ENCODE measurements at regions not wholly inside any gene's neighbourhood (a gene's known extent, or its start where the extent isn't known, plus 50 kb on each side); places are given as distances from the start of the nearest gene placed in this dataset.

DNA sequence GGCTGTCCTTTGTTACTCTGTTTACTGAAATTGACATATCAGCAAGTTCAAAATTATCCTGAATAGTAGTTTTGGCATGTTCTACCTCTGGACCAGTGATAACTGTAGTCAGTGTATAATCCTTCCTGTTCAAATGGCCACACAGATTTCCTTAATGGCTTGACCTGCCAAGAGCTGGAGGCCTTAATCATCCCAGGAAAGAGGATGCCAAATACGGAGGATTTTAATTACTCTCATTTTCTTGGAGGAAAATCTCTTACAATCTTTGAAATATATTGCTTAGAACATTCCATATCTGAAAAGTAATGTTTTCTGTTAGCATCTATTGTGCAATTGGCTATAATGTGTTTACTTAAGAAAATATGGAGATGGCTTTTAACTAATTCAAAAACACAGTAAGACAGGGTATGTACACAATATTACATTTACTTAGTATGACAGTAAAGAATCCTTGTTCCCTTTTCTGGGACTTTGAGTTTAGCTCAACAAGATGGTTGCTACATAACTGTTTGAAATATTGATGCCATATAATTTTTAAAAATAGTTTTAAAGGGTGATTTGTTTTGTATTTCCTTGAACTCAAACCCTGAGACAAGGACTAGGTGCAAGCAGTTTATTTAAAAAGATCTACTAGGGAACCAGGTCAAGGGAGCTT lies 68.9 kb upstream of the SELENOP start:
- CTCF ChIA-PET (ENCODE audit: partially characterized antibody) = interaction anchor here (0.7 to 6.6 kb wide), 3 partner anchors 8 to 227 kb away, joined by 3 to 31 read pairs (median 3); no protein-coding TSS in a partner anchor
- no peak for TF ChIP-seq BACH1 (IDR thresholded peaks at IDR 0.05; ENCODE audit: low read length)
- no peak for TF ChIP-seq CHD1 (IDR thresholded peaks at IDR 0.05; ENCODE audit: low read depth, low read length)
- Histone ChIP-seq H2BK5ac (ENCODE audit: low read depth, low read length) (no peak overlapping the region), H3K9me3 (ENCODE audit: insufficient read depth in 2 of 2, low read depth in 1 of 2, low read length in 1 of 2) (no peaks in the 10 kb centered on the region), H2BK120ac (replicated peaks; ENCODE audit: low read depth, low read length) (no peak overlapping the region), H3K4me2 (ENCODE audit: insufficient read depth in 1 of 2, low read depth in 2 of 2, low read length in 2 of 2) (no peak overlapping the region), H2BK20ac (ENCODE audit: low read length) (no peak overlapping the region), H3K79me1 (ENCODE audit: low read depth, low read length) (no peaks in the 10 kb centered on the region), H3K36me3 (ENCODE audit: control insufficient read depth in 2 of 4, insufficient read depth in 4 of 4, low read length in 3 of 4) (no peaks in the 10 kb centered on the region), H3K23ac (ENCODE audit: insufficient read length) (no peak overlapping the region), H3K79me2 (ENCODE audit: control insufficient read depth in 1 of 2, insufficient read depth in 2 of 2, low read length in 2 of 2) (no peaks in the 10 kb centered on the region), H4K8ac (ENCODE audit: extremely low read depth, insufficient read depth, low read length) (no peak overlapping the region), H3K27ac (ENCODE audit: low read depth, low read length) (no peak overlapping the region), H3K4me3 (ENCODE audit: extremely low read depth in 1 of 4, insufficient read depth in 2 of 4, low read depth in 3 of 4, low read length in 4 of 4) (no peak overlapping the region), H2AK5ac (ENCODE audit: low read depth, low read length) (no peak overlapping the region), H4K20me1 (replicated peaks in 1 of 2; ENCODE audit: control insufficient read depth in 1 of 2, insufficient read depth in 2 of 2, low read length in 2 of 2) (no peaks in the 10 kb centered on the region), H2AFZ (ENCODE audit: low read length) (no peak overlapping the region), H3K56ac (replicated peaks; ENCODE audit: insufficient read length, low read depth, low read length) (no peak overlapping the region), H3K18ac (ENCODE audit: extremely low read depth, low read length) (no peak overlapping the region), H3K4me1 (replicated peaks in 1 of 4; ENCODE audit: control insufficient read depth in 3 of 4, insufficient read depth in 4 of 4, low read length in 3 of 4) (no peaks in the 10 kb centered on the region), H3K4ac (replicated peaks; ENCODE audit: insufficient read length, low read depth, low read length) (no peak overlapping the region), H3K14ac (ENCODE audit: insufficient read length) (no peak overlapping the region), H2BK15ac (ENCODE audit: low read length) (no peak overlapping the region), H4K91ac (replicated peaks; ENCODE audit: insufficient read length, low read length) (no peak overlapping the region), H3K27me3 (replicated peaks in 1 of 4; ENCODE audit: control insufficient read depth in 3 of 4, extremely low read depth in 1 of 4, insufficient read depth in 3 of 4, low read length in 3 of 4) (no peaks in the 10 kb centered on the region), H3K23me2 (ENCODE audit: low read depth, low read length) (no peaks in the 10 kb centered on the region; the same call in 1 of the 2 replicates), H3K9ac (replicated peaks in 1 of 4; ENCODE audit: extremely low read depth in 1 of 4, low read depth in 3 of 4, low read length in 3 of 4) (no peak overlapping the region), H2BK12ac (ENCODE audit: low read depth, low read length) (no peak overlapping the region), H4K5ac (ENCODE audit: insufficient read length, low read depth, low read length) (no peak overlapping the region)
- POLR2A ChIA-PET (ENCODE audit: partially characterized antibody) = no interaction called here
- WGBS, 2 experiments (ENCODE audit: extremely low coverage in 1 of 2, insufficient coverage in 1 of 2, insufficient read length in 1 of 2, insufficient replicate concordance in 2 of 2, low coverage in 1 of 2, low lambda C conversion rate in 2 of 2, missing lambda C conversion rate in 1 of 2) = 70% methylated on average over 1 of the region's 1 CpG; no CpG with 5 or more reads in 1 of the 2 experiments
- FAIRE-seq (no peak), DNase-seq (ENCODE audit: low read depth in 1 of 2, low spot score in 2 of 2) (no peak)
